ENCODE measurements at regions not wholly inside any gene's neighbourhood (a gene's known extent, or its start where the extent isn't known, plus 50 kb on each side); places are given as distances from the start of the nearest gene placed in this dataset.
"Not testable (repeated sequence)": the region's sequence is repeated elsewhere in the genome, so short reads cannot be mapped to it uniquely, and the experiment has no call there.

DNA sequence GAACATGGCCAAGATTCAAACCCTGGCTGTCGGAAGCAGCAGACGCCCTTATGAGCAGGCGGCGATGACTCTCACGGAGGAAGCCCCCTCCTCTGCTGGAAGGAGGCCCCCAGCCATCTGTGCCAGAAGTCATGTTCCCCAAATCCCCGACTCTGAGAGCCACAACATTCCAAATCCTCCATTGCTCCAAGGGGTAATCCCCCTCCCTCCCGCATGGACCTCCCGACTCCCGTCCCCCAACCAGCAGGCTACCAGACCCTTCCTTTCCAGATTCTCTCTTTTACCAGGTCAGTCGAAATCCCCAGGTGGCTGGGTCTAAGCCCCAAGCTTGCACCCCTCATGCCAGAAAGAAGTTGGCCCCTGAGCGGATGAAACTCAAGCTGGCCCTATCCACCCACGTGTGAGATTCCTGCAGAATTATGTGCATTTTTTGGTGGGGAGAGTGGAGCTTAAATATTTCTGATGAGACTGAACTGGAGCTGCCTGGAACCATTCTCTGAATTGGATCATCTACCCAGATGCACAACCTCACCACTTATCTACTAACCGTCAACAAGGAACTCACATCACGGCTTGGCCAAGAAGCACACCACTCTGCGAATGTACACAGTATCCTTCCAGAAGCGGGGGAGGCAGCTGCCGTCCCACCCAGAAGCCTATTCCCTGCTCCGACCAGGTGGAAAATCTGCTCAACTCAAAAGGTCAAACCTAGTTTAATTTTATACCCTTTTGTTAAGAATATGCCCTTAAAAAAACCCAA is 283.5 kb downstream of the C16orf95 start:
- Histone ChIP-seq H3K9ac (ENCODE audit: low read length) (no peak overlapping the region), H3K4me3 (ENCODE audit: low read length) (no peak overlapping the region), H3K4me1 (ENCODE audit: low read length) (no peaks in the 10 kb centered on the region), H3K36me3 (replicated peaks; ENCODE audit: low read depth, low read length) (no peaks in the 10 kb centered on the region), H3K27me3 (ENCODE audit: low read depth, low read length) (no peaks in the 10 kb centered on the region), H4K20me1 (ENCODE audit: insufficient read depth, low read length) (no peaks in the 10 kb centered on the region), H3K79me2 (ENCODE audit: low read length) (no peaks in the 10 kb centered on the region), H3K9me3 (ENCODE audit: insufficient read depth, low read length) (no peaks in the 10 kb centered on the region), H3K27ac (ENCODE audit: low read length) (no peak overlapping the region), H2AFZ (ENCODE audit: low read depth, low read length) (no peak overlapping the region), H3K4me2 (ENCODE audit: low read length) (no peak overlapping the region)
- TF ChIP-seq, protein P1, sequence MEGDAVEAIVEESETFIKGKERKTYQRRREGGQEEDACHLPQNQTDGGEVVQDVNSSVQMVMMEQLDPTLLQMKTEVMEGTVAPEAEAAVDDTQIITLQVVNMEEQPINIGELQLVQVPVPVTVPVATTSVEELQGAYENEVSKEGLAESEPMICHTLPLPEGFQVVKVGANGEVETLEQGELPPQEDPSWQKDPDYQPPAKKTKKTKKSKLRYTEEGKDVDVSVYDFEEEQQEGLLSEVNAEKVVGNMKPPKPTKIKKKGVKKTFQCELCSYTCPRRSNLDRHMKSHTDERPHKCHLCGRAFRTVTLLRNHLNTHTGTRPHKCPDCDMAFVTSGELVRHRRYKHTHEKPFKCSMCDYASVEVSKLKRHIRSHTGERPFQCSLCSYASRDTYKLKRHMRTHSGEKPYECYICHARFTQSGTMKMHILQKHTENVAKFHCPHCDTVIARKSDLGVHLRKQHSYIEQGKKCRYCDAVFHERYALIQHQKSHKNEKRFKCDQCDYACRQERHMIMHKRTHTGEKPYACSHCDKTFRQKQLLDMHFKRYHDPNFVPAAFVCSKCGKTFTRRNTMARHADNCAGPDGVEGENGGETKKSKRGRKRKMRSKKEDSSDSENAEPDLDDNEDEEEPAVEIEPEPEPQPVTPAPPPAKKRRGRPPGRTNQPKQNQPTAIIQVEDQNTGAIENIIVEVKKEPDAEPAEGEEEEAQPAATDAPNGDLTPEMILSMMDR (IDR thresholded peaks at IDR 0.05; ENCODE audit: low read depth, low read length): no peak
- TF ChIP-seq EZH2phosphoT487 (IDR thresholded peaks at IDR 0.05; ENCODE audit: low read depth): no peak

DNA sequence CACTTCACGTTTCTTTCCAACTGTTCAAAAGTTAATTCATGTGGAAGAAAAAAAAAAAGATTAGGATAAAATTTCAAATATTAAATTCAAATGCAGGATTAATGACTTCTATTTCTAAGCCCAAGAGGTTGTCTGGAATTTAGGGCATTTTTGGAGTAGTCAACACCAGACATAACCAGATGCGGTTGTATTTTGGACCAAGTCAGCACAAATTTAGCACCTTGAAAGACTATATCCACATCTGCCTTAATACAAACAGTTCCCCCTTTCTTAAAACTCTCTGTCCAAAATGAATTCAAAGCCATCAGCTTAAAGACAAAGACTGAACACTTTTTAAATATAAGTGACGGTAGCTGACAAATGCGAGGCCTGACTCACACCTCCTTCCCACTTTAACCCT is 282.9 kb downstream of the C16orf95 start:
- H3K4me1 ChIP-seq (ENCODE audit: low read length): no peaks in the 10 kb centered on the region
- no peak overlapping the region for H3K4me2 ChIP-seq (ENCODE audit: low read length)
- no peaks in the 10 kb centered on the region for H3K27me3 ChIP-seq (ENCODE audit: low read depth, low read length)
- no peaks in the 10 kb centered on the region for H3K36me3 ChIP-seq (replicated peaks; ENCODE audit: low read depth, low read length)
- no peak overlapping the region for H3K27ac ChIP-seq (ENCODE audit: low read length)
- no peak overlapping the region for H2AFZ ChIP-seq (ENCODE audit: low read depth, low read length)
- no peak overlapping the region for H3K9ac ChIP-seq (ENCODE audit: low read length)
- H3K4me3 ChIP-seq (ENCODE audit: low read length): no peak overlapping the region
- no peaks in the 10 kb centered on the region for H3K9me3 ChIP-seq (ENCODE audit: insufficient read depth, low read length)
- H4K20me1 ChIP-seq (ENCODE audit: insufficient read depth, low read length): no peaks in the 10 kb centered on the region
- TF ChIP-seq, protein P1 (IDR thresholded peaks at IDR 0.05; ENCODE audit: low read depth, low read length): no peak
- H3K79me2 ChIP-seq (ENCODE audit: low read length): no peaks in the 10 kb centered on the region

DNA sequence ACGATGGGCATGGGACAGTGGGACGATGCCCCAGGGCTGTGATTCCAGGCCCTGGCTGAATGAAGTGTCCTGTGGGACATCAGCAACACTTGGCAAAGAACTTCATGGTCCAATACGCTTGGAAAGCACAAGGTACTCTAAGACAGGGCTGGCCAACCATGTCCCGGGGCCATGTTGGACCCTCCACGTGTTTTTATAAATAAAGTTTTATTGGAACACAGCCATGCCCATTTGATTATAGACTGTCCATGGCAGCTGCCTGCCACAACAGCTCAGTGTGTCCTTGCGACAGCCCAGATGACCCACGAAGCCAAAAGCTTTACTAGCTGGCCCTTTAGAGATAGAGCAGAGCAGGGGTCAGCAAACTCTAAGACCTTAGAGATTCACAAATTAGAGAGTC is 282.1 kb downstream of the C16orf95 start:
- Histone ChIP-seq H2AFZ (ENCODE audit: low read depth, low read length) (no peak overlapping the region), H3K4me1 (ENCODE audit: low read length) (no peaks in the 10 kb centered on the region), H3K36me3 (replicated peaks; ENCODE audit: low read depth, low read length) (no peaks in the 10 kb centered on the region), H3K9me3 (ENCODE audit: insufficient read depth, low read length) (no peaks in the 10 kb centered on the region), H3K4me2 (ENCODE audit: low read length) (no peak overlapping the region), H3K9ac (ENCODE audit: low read length) (no peak overlapping the region), H3K27me3 (ENCODE audit: low read depth, low read length) (no peaks in the 10 kb centered on the region), H3K27ac (ENCODE audit: low read length) (no peak overlapping the region), H3K79me2 (ENCODE audit: low read length) (no peaks in the 10 kb centered on the region), H4K20me1 (ENCODE audit: insufficient read depth, low read length) (no peaks in the 10 kb centered on the region), H3K4me3 (ENCODE audit: low read length) (no peak overlapping the region)
- no peak for TF ChIP-seq EZH2phosphoT487 (IDR thresholded peaks at IDR 0.05; ENCODE audit: low read depth)
- TF ChIP-seq, protein P1 (IDR thresholded peaks at IDR 0.05; ENCODE audit: low read depth, low read length): no peak

DNA sequence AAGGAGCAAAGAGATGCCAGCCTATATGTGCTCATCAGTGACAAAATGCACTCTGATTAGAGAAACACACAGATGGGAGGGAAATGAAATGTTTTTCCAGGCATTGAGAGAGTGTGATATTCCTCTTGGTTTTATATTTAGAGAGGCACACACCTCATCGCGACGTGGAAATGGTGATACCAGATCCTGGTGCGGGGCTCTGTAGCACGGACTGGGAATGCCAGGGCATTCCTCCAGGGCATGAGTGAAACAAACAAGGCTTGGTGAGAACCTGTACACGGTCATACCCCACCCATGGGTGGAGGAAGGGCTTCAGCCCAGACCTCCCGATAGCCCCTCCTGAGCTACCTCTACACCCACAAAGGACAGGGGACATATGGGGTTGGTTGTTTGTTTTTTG is 280.2 kb downstream of the C16orf95 start:
- H3K36me3 ChIP-seq (replicated peaks; ENCODE audit: low read depth, low read length): no peaks in the 10 kb centered on the region
- no peak overlapping the region for H3K4me2 ChIP-seq (ENCODE audit: low read length)
- no peak overlapping the region for H3K4me3 ChIP-seq (ENCODE audit: low read length)
- H3K9ac ChIP-seq (ENCODE audit: low read length): no peak overlapping the region
- H4K20me1 ChIP-seq (ENCODE audit: insufficient read depth, low read length): no peaks in the 10 kb centered on the region
- H3K4me1 ChIP-seq (ENCODE audit: low read length): no peaks in the 10 kb centered on the region
- H2AFZ ChIP-seq (ENCODE audit: low read depth, low read length): no peak overlapping the region
- no peak overlapping the region for H3K27ac ChIP-seq (ENCODE audit: low read length)
- TF ChIP-seq, protein P1 (IDR thresholded peaks at IDR 0.05; ENCODE audit: low read depth, low read length): no peak
- no peak for TF ChIP-seq EZH2phosphoT487 (IDR thresholded peaks at IDR 0.05; ENCODE audit: low read depth)
- no peaks in the 10 kb centered on the region for H3K27me3 ChIP-seq (ENCODE audit: low read depth, low read length)
- H3K79me2 ChIP-seq (ENCODE audit: low read length): no peaks in the 10 kb centered on the region
- no peaks in the 10 kb centered on the region for H3K9me3 ChIP-seq (ENCODE audit: insufficient read depth, low read length)

DNA sequence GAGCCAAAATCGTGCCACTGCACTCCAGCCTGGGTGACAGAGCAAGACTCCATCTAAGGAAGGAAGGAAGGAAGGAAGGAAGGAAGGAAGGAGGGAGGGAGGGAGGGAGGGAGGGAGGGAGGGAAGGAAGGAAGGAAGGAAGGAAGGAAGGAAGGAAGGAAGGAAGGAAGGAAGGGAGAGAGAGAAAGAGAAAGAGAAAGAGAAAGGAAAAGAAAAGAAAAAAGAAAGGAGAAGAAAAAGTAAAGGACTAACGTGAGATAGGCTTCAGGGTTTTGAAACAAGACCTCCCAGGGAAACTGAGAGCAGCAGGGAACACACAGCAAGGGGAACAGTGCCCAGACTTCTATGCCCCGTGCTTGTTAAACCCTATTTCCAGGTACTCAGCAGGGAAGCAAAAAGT is 278.7 kb downstream of the C16orf95 start:
- not testable (repeated sequence) for H3K4me3 ChIP-seq (ENCODE audit: low read length); H3K79me2 ChIP-seq (ENCODE audit: low read length); H3K27ac ChIP-seq (ENCODE audit: low read length); H2AFZ ChIP-seq (ENCODE audit: low read depth, low read length); H3K4me2 ChIP-seq (ENCODE audit: low read length); H4K20me1 ChIP-seq (ENCODE audit: insufficient read depth, low read length); H3K9ac ChIP-seq (ENCODE audit: low read length); H3K36me3 ChIP-seq (replicated peaks; ENCODE audit: low read depth, low read length); H3K9me3 ChIP-seq (ENCODE audit: insufficient read depth, low read length); H3K4me1 ChIP-seq (ENCODE audit: low read length); H3K27me3 ChIP-seq (ENCODE audit: low read depth, low read length)
